Aorta (tissue), 5 donors: ENCODE measurements at regions not wholly inside any gene's neighbourhood (a gene's known extent, or its start where the extent isn't known, plus 50 kb on each side); places are given as distances from the start of the nearest gene placed in this dataset.

Experiments
- ATAC-seq: fragments of 200-7000 bp; cut with Tn5 transposase; one replicate; pipeline ENCODE4 v1.9.1; 2022; ENCODE audit warnings: moderate library complexity; ENCODE audit not compliant: low FRiP score
- DNase-seq, 2 donors: peaks; one replicate each; pipeline ENCODE4 v3.0.0-alpha.2; 2020
- H3K27ac ChIP-seq, 2 donors: one replicate each; pipeline ENCODE4 v1.5.1; 2013; ENCODE audit warnings: low read length in 2 of 2, mild to moderate bottlenecking in 2 of 2, moderate library complexity in 2 of 2, control low read depth in 1 of 2, inconsistent platforms in 1 of 2, low read depth in 1 of 2
- H3K27me3 ChIP-seq, 2 donors: one replicate each; pipeline ENCODE4 v1.6.1; 2013; ENCODE audit warnings: control low read depth in 1 of 2, low read length in 1 of 2, mild to moderate bottlenecking in 1 of 2, moderate library complexity in 1 of 2; ENCODE audit not compliant: insufficient read depth in 2 of 2, control insufficient read depth in 1 of 2
- H3K36me3 ChIP-seq, 2 donors: one replicate each; pipeline ENCODE4 v1.6.1; 2013; ENCODE audit warnings: control low read depth in 1 of 2, low read length in 1 of 2, mild to moderate bottlenecking in 1 of 2; ENCODE audit not compliant: insufficient read depth in 2 of 2, control insufficient read depth in 1 of 2
- H3K4me1 ChIP-seq, 2 donors: one replicate each; pipeline ENCODE4 v1.6.1; 2013; ENCODE audit warnings: low read length in 2 of 2, control low read depth in 1 of 2, mild to moderate bottlenecking in 1 of 2, moderate library complexity in 1 of 2; ENCODE audit not compliant: insufficient read depth in 2 of 2, control insufficient read depth in 1 of 2
- H3K4me3 ChIP-seq, 2 donors: one replicate each; pipeline ENCODE4 v1.5.1; 2013; ENCODE audit warnings: low read length in 2 of 2, control low read depth in 1 of 2, mild to moderate bottlenecking in 1 of 2
- H3K9me3 ChIP-seq: one replicate; pipeline ENCODE4 v1.6.1; 2013; ENCODE audit warnings: mild to moderate bottlenecking, low read length; ENCODE audit not compliant: control insufficient read depth
- WGBS, 2 donors: extraction: QIAGEN DNeasy Blood & Tissue Kit; methylation state at CpG; one replicate each; pipeline ENCODE4 v1.1.7; 2013; 5-methylcytosine and 5-hydroxymethylcytosine counted together
- intact Hi-C, 2 donors: fragments of 100-400 bp; cut with DNase I; formaldehyde crosslinking; loops; one replicate each; pipeline versions ENCODE4 v1.14.2 to v1.15.0; 2022
- donor health status: healthy with polysubstance abuse.
- donor health status: Bipolar disorder and iron deficiency.
- donor health status: DM: no; HTN: no; CAD: no.
- donor health status: DM: no; HTN: no; CAD: no.
- donor health status: DM: yes; HTN: yes; CAD: no.

GRCh38 chr2:38152035-38152434 lies 76.1 kb upstream of the CYP1B1 start:
- 88 to 90% methylated on average over 4 of the region's 4 CpGs for WGBS, 2 donors
- DNase-seq (no peak), ATAC-seq (no peak)
- Histone ChIP-seq H3K36me3 (no peaks in the 10 kb centered on the region), H3K4me3 (no peak overlapping the region), H3K27me3 (no peaks in the 10 kb centered on the region), H3K27ac (no peak overlapping the region), H3K9me3 (no peaks in the 10 kb centered on the region), H3K4me1 (no peaks in the 10 kb centered on the region)
- intact Hi-C loops, result no loop called here

GRCh38 chr2:38149531-38149930 lies 73.6 kb upstream of the CYP1B1 start:
- Histone ChIP-seq H3K27ac (no peak overlapping the region), H3K36me3 (no peaks in the 10 kb centered on the region), H3K9me3 (no peaks in the 10 kb centered on the region), H3K27me3 (no peaks in the 10 kb centered on the region), H3K4me1 (no peaks in the 10 kb centered on the region), H3K4me3 (no peak overlapping the region)
- no peak for ATAC-seq
- no peak for DNase-seq
- intact Hi-C loops, result no loop called here
- 82 to 84% methylated on average over 2 of the region's 2 CpGs for WGBS, 2 donors

GRCh38 chr2:38148501-38148900 lies 72.5 kb upstream of the CYP1B1 start:
- no peak overlapping the region for H3K4me3 ChIP-seq
- WGBS, 2 donors, result 75 to 77% methylated on average over 5 of the region's 5 CpGs
- no peak overlapping the region for H3K27ac ChIP-seq
- no peaks in the 10 kb centered on the region for H3K36me3 ChIP-seq
- H3K9me3 ChIP-seq, result no peaks in the 10 kb centered on the region
- H3K4me1 ChIP-seq, result no peaks in the 10 kb centered on the region
- DNase-seq, result no peak
- no peak for ATAC-seq
- H3K27me3 ChIP-seq, result no peaks in the 10 kb centered on the region
- intact Hi-C loops, result no loop called here

- ATAC-seq (no peak), DNase-seq (no peak)
- Histone ChIP-seq H3K4me3 (no peak overlapping the region), H3K4me1 (no peaks in the 10 kb centered on the region), H3K27ac (peak overlapping the region; percentile 5 to 49), H3K36me3 (no peaks in the 10 kb centered on the region), H3K27me3 (no peaks in the 10 kb centered on the region), H3K9me3 (no peaks in the 10 kb centered on the region)
- WGBS, 2 donors, result 59 to 73% methylated on average over 8 of the region's 8 CpGs
- intact Hi-C loops, result no loop called here
Observed at GRCh38 chr2:38147333-38148121, 71.6 kb upstream of the CYP1B1 start.

- no peaks in the 10 kb centered on the region for H3K27me3 ChIP-seq
- ATAC-seq (peak; percentile 85), DNase-seq (peak in 1 of 2 donors; percentile 54)
- no peak overlapping the region for H3K4me3 ChIP-seq
- intact Hi-C loops, result no loop called here
- H3K36me3 ChIP-seq, result no peaks in the 10 kb centered on the region
- 41 to 45% methylated on average over 3 of the region's 3 CpGs for WGBS, 2 donors
- peak overlapping the region; percentile 5 to 49 for H3K27ac ChIP-seq
- H3K4me1 ChIP-seq, result no peaks in the 10 kb centered on the region
- no peaks in the 10 kb centered on the region for H3K9me3 ChIP-seq
Observed at GRCh38 chr2:38146907-38147307, 71.0 kb upstream of the CYP1B1 start.

- Histone ChIP-seq H3K36me3 (no peaks in the 10 kb centered on the region), H3K4me1 (no peaks in the 10 kb centered on the region), H3K4me3 (no peak overlapping the region), H3K27ac (peak overlapping the region; percentile 46 to 63), H3K9me3 (no peaks in the 10 kb centered on the region), H3K27me3 (no peaks in the 10 kb centered on the region)
- DNase-seq, result peak; percentile 70 to 79
- WGBS, 2 donors, result 1 to 3% methylated on average over 7 of the region's 7 CpGs
- intact Hi-C loops, result no loop called here
- ATAC-seq, result peak; percentile 74
Observed at GRCh38 chr2:38146275-38146906, 70.4 kb upstream of the CYP1B1 start.

- DNase-seq, result no peak
- no peak for ATAC-seq
- H3K4me1 ChIP-seq, result no peaks in the 10 kb centered on the region
- intact Hi-C loops, result no loop called here
- H3K27me3 ChIP-seq, result no peaks in the 10 kb centered on the region
- no peak overlapping the region for H3K4me3 ChIP-seq
- 94 to 95% methylated on average over 3 of the region's 3 CpGs for WGBS, 2 donors
- no peaks in the 10 kb centered on the region for H3K36me3 ChIP-seq
- no peaks in the 10 kb centered on the region for H3K9me3 ChIP-seq
- no peak overlapping the region for H3K27ac ChIP-seq
Observed at GRCh38 chr2:38145236-38145635, 69.3 kb upstream of the CYP1B1 start.

- intact Hi-C loops, result no loop called here
- no peak overlapping the region for H3K4me3 ChIP-seq
- DNase-seq (no peak), ATAC-seq (no peak)
- no peak overlapping the region for H3K27ac ChIP-seq
- H3K9me3 ChIP-seq, result no peaks in the 10 kb centered on the region
- 84 to 88% methylated on average over 4 of the region's 4 CpGs for WGBS, 2 donors
- no peaks in the 10 kb centered on the region for H3K36me3 ChIP-seq
- no peaks in the 10 kb centered on the region for H3K27me3 ChIP-seq
- H3K4me1 ChIP-seq, result no peaks in the 10 kb centered on the region
Observed at GRCh38 chr2:38142627-38143026, 66.7 kb upstream of the CYP1B1 start.

- H3K9me3 ChIP-seq, result no peaks in the 10 kb centered on the region
- intact Hi-C loops, result no loop called here
- H3K4me1 ChIP-seq, result no peaks in the 10 kb centered on the region
- no peak overlapping the region for H3K27ac ChIP-seq
- H3K27me3 ChIP-seq, result no peaks in the 10 kb centered on the region
- no peak overlapping the region for H3K4me3 ChIP-seq
- WGBS, 2 donors, result 87 to 89% methylated on average over 4 of the region's 4 CpGs
- ATAC-seq (no peak), DNase-seq (no peak)
- H3K36me3 ChIP-seq, result no peaks in the 10 kb centered on the region
Observed at GRCh38 chr2:38141501-38141900, 65.5 kb upstream of the CYP1B1 start.
